GM12878 (cell line): ENCODE measurements at regions not wholly inside any gene's neighbourhood (a gene's known extent, or its start where the extent isn't known, plus 50 kb on each side); places are given as distances from the start of the nearest gene placed in this dataset.

Experiments
- ATF2 ChIP-seq: IDR thresholded peaks from 2 replicates; pipeline ENCODE4 v1.6.1; 2012; ENCODE audit warnings: low read length, inconsistent platforms
- ATF7 ChIP-seq: fragments of 450-650 bp; IDR thresholded peaks from 2 replicates; pipeline ENCODE4 v1.6.1; 2016; ENCODE audit warnings: low read depth, mild to moderate bottlenecking
- DPF2 ChIP-seq: fragments of 450-650 bp; IDR thresholded peaks from 2 replicates; pipeline ENCODE4 v1.6.1; 2017; ENCODE audit warnings: mild to moderate bottlenecking
- ELK1 ChIP-seq: IDR thresholded peaks from 2 replicates; pipeline ENCODE4 v1.6.1; 2012; ENCODE audit warnings: low read depth, low read length, improper control_type of control experiment
- EP300 ChIP-seq, 2 experiments: fragments of 150-350 bp in 1 of 2; IDR thresholded peaks; 2 replicates each; pipeline ENCODE4 v1.6.1; 2011 to 2012; ENCODE audit warnings: low read depth in 2 of 2, low read length in 2 of 2, borderline replicate concordance in 1 of 2, improper control_type of control experiment in 1 of 2, inconsistent platforms in 1 of 2; ENCODE audit not compliant: control insufficient read depth in 1 of 2
- ESRRA ChIP-seq: IDR thresholded peaks from 2 replicates; pipeline ENCODE4 v1.6.1; 2012; ENCODE audit warnings: mild to moderate bottlenecking, low read length, improper control_type of control experiment
- FOS ChIP-seq: IDR thresholded peaks from 3 replicates; pipeline ENCODE4 v1.6.1; 2011; ENCODE audit warnings: borderline replicate concordance; ENCODE audit not compliant: insufficient read length; ENCODE audit errors: extremely low read depth
- GATAD2B ChIP-seq: fragments of 450-650 bp; conservative IDR thresholded peaks from 2 replicates; pipeline ENCODE4 v1.6.1; 2017; ENCODE audit warnings: low read depth, mild to moderate bottlenecking, moderate library complexity
- IKZF1 ChIP-seq: fragments of 450-650 bp; conservative IDR thresholded peaks from 2 replicates; pipeline ENCODE4 v1.6.1; 2017; ENCODE audit warnings: antibody characterized with exemption, mild to moderate bottlenecking
- JUNB ChIP-seq: IDR thresholded peaks from 2 replicates; pipeline ENCODE4 v1.6.1; 2016; ENCODE audit warnings: antibody characterized with exemption, mild to moderate bottlenecking
- KLF5 ChIP-seq: fragments of 450-650 bp; IDR thresholded peaks from 2 replicates; pipeline ENCODE4 v1.6.1; 2014; ENCODE audit warnings: mild to moderate bottlenecking; ENCODE audit not compliant: partially characterized antibody
- LARP7 ChIP-seq: fragments of 450-650 bp; IDR thresholded peaks from 2 replicates; pipeline ENCODE4 v1.6.1; 2017; ENCODE audit warnings: mild to moderate bottlenecking
- MTA2 ChIP-seq: fragments of 450-650 bp; IDR thresholded peaks from 2 replicates; pipeline ENCODE4 v1.6.1; 2016; ENCODE audit warnings: low read depth, mild to moderate bottlenecking, moderate library complexity
- NBN ChIP-seq: fragments of 450-650 bp; IDR thresholded peaks from 2 replicates; pipeline ENCODE4 v1.6.1; 2016
- NFYA ChIP-seq: IDR thresholded peaks from 2 replicates; pipeline ENCODE4 v1.6.1; 2011; ENCODE audit warnings: low read depth, mild to moderate bottlenecking, low read length, improper control_type of control experiment, borderline replicate concordance
- SMAD1 ChIP-seq: fragments of 450-650 bp; IDR thresholded peaks from 2 replicates; pipeline ENCODE4 v1.6.1; 2018; ENCODE audit warnings: mild to moderate bottlenecking, low read depth; ENCODE audit not compliant: partially characterized antibody
- STAT1 ChIP-seq: fragments of 450-650 bp; conservative IDR thresholded peaks from 2 replicates; pipeline ENCODE4 v1.6.1; 2014; ENCODE audit warnings: antibody characterized with exemption, mild to moderate bottlenecking
- TCF3 ChIP-seq: IDR thresholded peaks from 2 replicates; pipeline ENCODE4 v1.6.1; 2012; ENCODE audit warnings: low read depth, mild to moderate bottlenecking, low read length, borderline replicate concordance; ENCODE audit not compliant: insufficient read depth
- YY1 ChIP-seq: IDR thresholded peaks from 2 replicates; pipeline ENCODE4 v1.6.1; 2011; ENCODE audit warnings: low read depth, mild to moderate bottlenecking, low read length
- TF ChIP-seq, protein P1 (sequence below): fragments of 150-350 bp; IDR thresholded peaks from 2 replicates; pipeline ENCODE4 v1.6.1; 2016; ENCODE audit warnings: low read depth, low read length
- TF ChIP-seq, protein P2 (sequence below): IDR thresholded peaks from 2 replicates; pipeline ENCODE4 v1.6.1; 2011; ENCODE audit warnings: low read depth, low read length, improper control_type of control experiment, borderline replicate concordance
- TF ChIP-seq, protein P3 (sequence below): IDR thresholded peaks from 2 replicates; pipeline ENCODE4 v1.6.1; 2012; ENCODE audit warnings: low read depth, low read length, improper control_type of control experiment
- TF ChIP-seq, protein P4 (sequence below): fragments of 150-350 bp; IDR thresholded peaks from 2 replicates; pipeline ENCODE4 v1.6.1; 2014; ENCODE audit warnings: mild to moderate bottlenecking, low read depth, low read length

- TF ChIP-seq, protein P1, sequence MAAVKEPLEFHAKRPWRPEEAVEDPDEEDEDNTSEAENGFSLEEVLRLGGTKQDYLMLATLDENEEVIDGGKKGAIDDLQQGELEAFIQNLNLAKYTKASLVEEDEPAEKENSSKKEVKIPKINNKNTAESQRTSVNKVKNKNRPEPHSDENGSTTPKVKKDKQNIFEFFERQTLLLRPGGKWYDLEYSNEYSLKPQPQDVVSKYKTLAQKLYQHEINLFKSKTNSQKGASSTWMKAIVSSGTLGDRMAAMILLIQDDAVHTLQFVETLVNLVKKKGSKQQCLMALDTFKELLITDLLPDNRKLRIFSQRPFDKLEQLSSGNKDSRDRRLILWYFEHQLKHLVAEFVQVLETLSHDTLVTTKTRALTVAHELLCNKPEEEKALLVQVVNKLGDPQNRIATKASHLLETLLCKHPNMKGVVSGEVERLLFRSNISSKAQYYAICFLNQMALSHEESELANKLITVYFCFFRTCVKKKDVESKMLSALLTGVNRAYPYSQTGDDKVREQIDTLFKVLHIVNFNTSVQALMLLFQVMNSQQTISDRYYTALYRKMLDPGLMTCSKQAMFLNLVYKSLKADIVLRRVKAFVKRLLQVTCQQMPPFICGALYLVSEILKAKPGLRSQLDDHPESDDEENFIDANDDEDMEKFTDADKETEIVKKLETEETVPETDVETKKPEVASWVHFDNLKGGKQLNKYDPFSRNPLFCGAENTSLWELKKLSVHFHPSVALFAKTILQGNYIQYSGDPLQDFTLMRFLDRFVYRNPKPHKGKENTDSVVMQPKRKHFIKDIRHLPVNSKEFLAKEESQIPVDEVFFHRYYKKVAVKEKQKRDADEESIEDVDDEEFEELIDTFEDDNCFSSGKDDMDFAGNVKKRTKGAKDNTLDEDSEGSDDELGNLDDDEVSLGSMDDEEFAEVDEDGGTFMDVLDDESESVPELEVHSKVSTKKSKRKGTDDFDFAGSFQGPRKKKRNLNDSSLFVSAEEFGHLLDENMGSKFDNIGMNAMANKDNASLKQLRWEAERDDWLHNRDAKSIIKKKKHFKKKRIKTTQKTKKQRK: no peak
- TF ChIP-seq IKZF1: 0 out of 2 replicates have a peak, but pooled peaks have one; percentile 34
- TF ChIP-seq NFYA: no peak
- TF ChIP-seq, protein P2, sequence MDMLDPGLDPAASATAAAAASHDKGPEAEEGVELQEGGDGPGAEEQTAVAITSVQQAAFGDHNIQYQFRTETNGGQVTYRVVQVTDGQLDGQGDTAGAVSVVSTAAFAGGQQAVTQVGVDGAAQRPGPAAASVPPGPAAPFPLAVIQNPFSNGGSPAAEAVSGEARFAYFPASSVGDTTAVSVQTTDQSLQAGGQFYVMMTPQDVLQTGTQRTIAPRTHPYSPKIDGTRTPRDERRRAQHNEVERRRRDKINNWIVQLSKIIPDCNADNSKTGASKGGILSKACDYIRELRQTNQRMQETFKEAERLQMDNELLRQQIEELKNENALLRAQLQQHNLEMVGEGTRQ: no peak
- TF ChIP-seq, protein P3, sequence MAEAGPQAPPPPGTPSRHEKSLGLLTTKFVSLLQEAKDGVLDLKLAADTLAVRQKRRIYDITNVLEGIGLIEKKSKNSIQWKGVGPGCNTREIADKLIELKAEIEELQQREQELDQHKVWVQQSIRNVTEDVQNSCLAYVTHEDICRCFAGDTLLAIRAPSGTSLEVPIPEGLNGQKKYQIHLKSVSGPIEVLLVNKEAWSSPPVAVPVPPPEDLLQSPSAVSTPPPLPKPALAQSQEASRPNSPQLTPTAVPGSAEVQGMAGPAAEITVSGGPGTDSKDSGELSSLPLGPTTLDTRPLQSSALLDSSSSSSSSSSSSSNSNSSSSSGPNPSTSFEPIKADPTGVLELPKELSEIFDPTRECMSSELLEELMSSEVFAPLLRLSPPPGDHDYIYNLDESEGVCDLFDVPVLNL: no peak
- TF ChIP-seq DPF2: peak; percentile 42; the same call in 1 of the 2 replicates
- TF ChIP-seq FOS: no peak
- TF ChIP-seq TCF3: no peak
- no peak for TF ChIP-seq JUNB
- no peak for TF ChIP-seq ESRRA
- TF ChIP-seq STAT1: no peak
- TF ChIP-seq ATF2: no peak
- TF ChIP-seq MTA2: peak; percentile 60; the same call in 1 of the 2 replicates
- no peak for TF ChIP-seq NBN
- TF ChIP-seq GATAD2B: peak; percentile 17; the same call in 1 of the 2 replicates
- TF ChIP-seq ATF7: peak; percentile 63
- TF ChIP-seq EP300 (IDR thresholded peaks at IDR 0.05; ENCODE audit: borderline replicate concordance in 1 of 2, control insufficient read depth in 1 of 2, low read depth in 2 of 2, low read length in 2 of 2): 0 out of 4 replicates have a peak, but pooled peaks of 1 of the 2 experiments have one; percentile 38
- TF ChIP-seq KLF5: no peak
- TF ChIP-seq, protein P4, sequence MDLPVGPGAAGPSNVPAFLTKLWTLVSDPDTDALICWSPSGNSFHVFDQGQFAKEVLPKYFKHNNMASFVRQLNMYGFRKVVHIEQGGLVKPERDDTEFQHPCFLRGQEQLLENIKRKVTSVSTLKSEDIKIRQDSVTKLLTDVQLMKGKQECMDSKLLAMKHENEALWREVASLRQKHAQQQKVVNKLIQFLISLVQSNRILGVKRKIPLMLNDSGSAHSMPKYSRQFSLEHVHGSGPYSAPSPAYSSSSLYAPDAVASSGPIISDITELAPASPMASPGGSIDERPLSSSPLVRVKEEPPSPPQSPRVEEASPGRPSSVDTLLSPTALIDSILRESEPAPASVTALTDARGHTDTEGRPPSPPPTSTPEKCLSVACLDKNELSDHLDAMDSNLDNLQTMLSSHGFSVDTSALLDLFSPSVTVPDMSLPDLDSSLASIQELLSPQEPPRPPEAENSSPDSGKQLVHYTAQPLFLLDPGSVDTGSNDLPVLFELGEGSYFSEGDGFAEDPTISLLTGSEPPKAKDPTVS: no peak
- TF ChIP-seq LARP7: no peak
- TF ChIP-seq ELK1: no peak
- TF ChIP-seq YY1: no peak
- TF ChIP-seq SMAD1: no peak
These were observed 736.4 kb downstream of the KCNA4 start (continued) for GRCh38 chr11:29280452-29280851.
